ENCODE measurements at regions not wholly inside any gene's neighbourhood (a gene's known extent, or its start where the extent isn't known, plus 50 kb on each side); places are given as distances from the start of the nearest gene placed in this dataset.

GRCh38 chr3:76961284-76961683, 78.6 kb upstream of the ROBO2 start:
- TF ChIP-seq POLR2AphosphoS5 (IDR thresholded peaks at IDR 0.05; ENCODE audit: low read depth, low read length) (no peak), POLR2A (IDR thresholded peaks at IDR 0.05; ENCODE audit: low read depth, low read length) (no peak)

Data from GM12892 (cell line).